GM18907 (cell line): ENCODE measurements at regions not wholly inside any gene's neighbourhood (a gene's known extent, or its start where the extent isn't known, plus 50 kb on each side); places are given as distances from the start of the nearest gene placed in this dataset.

Experiments
- ATAC-seq: cut with Tn5 transposase; IDR thresholded peaks from one replicate; pipeline ENCODE4 v1.9.1; 2021; ENCODE audit warnings: mild to moderate bottlenecking, moderate library complexity; ENCODE audit not compliant: unreplicated experiment

GRCh38 chr6:81484251-81484650 is 268.2 kb downstream of the TENT5A start:
- no peak for ATAC-seq

- no peak for ATAC-seq
Observed at GRCh38 chr6:81480139-81480538, 272.3 kb downstream of the TENT5A start.

- no peak for ATAC-seq
Observed at GRCh38 chr6:81476881-81477280, 275.6 kb downstream of the TENT5A start.

- no peak for ATAC-seq
Observed at GRCh38 chr6:81475646-81476045, 276.8 kb downstream of the TENT5A start.

GRCh38 chr6:81465859-81466258 is 286.6 kb downstream of the TENT5A start:
- ATAC-seq, result no peak

- ATAC-seq, result no peak
Observed at GRCh38 chr6:81456416-81456815, 296.1 kb downstream of the TENT5A start.

- no peak for ATAC-seq
Observed at GRCh38 chr6:81455641-81456040, 296.8 kb downstream of the TENT5A start.

GRCh38 chr6:81451787-81452186 is 300.7 kb downstream of the TENT5A start:
- ATAC-seq, result peak; percentile 73

GRCh38 chr6:81450180-81450579 is 302.3 kb downstream of the TENT5A start:
- no peak for ATAC-seq

- no peak for ATAC-seq
Observed at GRCh38 chr6:81446509-81446908, 306.0 kb downstream of the TENT5A start.

GRCh38 chr6:81439417-81439816 is 313.1 kb downstream of the TENT5A start:
- no peak for ATAC-seq

- no peak for ATAC-seq
Observed at GRCh38 chr6:81436990-81437389, 315.5 kb downstream of the TENT5A start.

GRCh38 chr6:81413306-81413705 is 339.2 kb downstream of the TENT5A start:
- no peak for ATAC-seq

- no peak for ATAC-seq
Observed at GRCh38 chr6:81401970-81402690, 350.4 kb downstream of the TENT5A start.

GRCh38 chr6:81396916-81397315 is 355.6 kb downstream of the TENT5A start:
- ATAC-seq, result no peak

GRCh38 chr6:81387163-81387562 is 365.3 kb downstream of the TENT5A start:
- ATAC-seq, result no peak

GRCh38 chr6:81384921-81385320 is 367.6 kb downstream of the TENT5A start:
- no peak for ATAC-seq

GRCh38 chr6:81383472-81383871 is 369.0 kb downstream of the TENT5A start:
- no peak for ATAC-seq

- ATAC-seq, result no peak
Observed at GRCh38 chr6:81382852-81383251, 369.6 kb downstream of the TENT5A start.

- no peak for ATAC-seq
Observed at GRCh38 chr6:81381382-81381916, 371.0 kb downstream of the TENT5A start.

GRCh38 chr6:81380718-81381338 is 371.7 kb downstream of the TENT5A start:
- no peak for ATAC-seq

GRCh38 chr6:81376745-81377144 is 375.7 kb downstream of the TENT5A start:
- ATAC-seq, result no peak
